ENCODE measurements at regions not wholly inside any gene's neighbourhood (a gene's known extent, or its start where the extent isn't known, plus 50 kb on each side); places are given as distances from the start of the nearest gene placed in this dataset.

GRCh38 chr5:38113456-38113855 lies 144.9 kb upstream of the EGFLAM start:
- no peaks in the 10 kb centered on the region for H3K27me3 ChIP-seq (ENCODE audit: control insufficient read depth in 3 of 3, insufficient read depth in 3 of 3, low read length in 2 of 3)
- 85 to 93% methylated on average over 5 of the region's 5 CpGs for WGBS, 2 donors
- TF ChIP-seq, protein P1, sequence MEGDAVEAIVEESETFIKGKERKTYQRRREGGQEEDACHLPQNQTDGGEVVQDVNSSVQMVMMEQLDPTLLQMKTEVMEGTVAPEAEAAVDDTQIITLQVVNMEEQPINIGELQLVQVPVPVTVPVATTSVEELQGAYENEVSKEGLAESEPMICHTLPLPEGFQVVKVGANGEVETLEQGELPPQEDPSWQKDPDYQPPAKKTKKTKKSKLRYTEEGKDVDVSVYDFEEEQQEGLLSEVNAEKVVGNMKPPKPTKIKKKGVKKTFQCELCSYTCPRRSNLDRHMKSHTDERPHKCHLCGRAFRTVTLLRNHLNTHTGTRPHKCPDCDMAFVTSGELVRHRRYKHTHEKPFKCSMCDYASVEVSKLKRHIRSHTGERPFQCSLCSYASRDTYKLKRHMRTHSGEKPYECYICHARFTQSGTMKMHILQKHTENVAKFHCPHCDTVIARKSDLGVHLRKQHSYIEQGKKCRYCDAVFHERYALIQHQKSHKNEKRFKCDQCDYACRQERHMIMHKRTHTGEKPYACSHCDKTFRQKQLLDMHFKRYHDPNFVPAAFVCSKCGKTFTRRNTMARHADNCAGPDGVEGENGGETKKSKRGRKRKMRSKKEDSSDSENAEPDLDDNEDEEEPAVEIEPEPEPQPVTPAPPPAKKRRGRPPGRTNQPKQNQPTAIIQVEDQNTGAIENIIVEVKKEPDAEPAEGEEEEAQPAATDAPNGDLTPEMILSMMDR (IDR thresholded peaks at IDR 0.05; ENCODE audit: control extremely low read depth, extremely low read depth) = no peak
- ATAC-seq (ENCODE audit: insufficient read depth, low FRiP score) (no peak), DNase-seq (no peak)
- peaks cover 0 to 10% (median 0%) of the 10 kb centered on the region in 5 donors for H3K4me1 ChIP-seq (ENCODE audit: control insufficient read depth in 5 of 5, insufficient read depth in 5 of 5, low read length in 5 of 5)
- peaks cover 0 to 4% (median 0%) of the 10 kb centered on the region in 4 donors for H3K9me3 ChIP-seq (ENCODE audit: control insufficient read depth in 4 of 4, insufficient read depth in 3 of 4, low read length in 3 of 4)
- no peak overlapping the region for H3K9ac ChIP-seq (ENCODE audit: insufficient read depth in 1 of 2, low read length in 2 of 2)
- no peak overlapping the region for H3K4me3 ChIP-seq
- H3K36me3 ChIP-seq (ENCODE audit: control insufficient read depth in 4 of 4, insufficient read depth in 4 of 4, low read length in 4 of 4) = no peaks in the 10 kb centered on the region
- H3K27ac ChIP-seq (ENCODE audit: low read depth in 1 of 2, low read length in 1 of 2) = no peak overlapping the region

DNA sequence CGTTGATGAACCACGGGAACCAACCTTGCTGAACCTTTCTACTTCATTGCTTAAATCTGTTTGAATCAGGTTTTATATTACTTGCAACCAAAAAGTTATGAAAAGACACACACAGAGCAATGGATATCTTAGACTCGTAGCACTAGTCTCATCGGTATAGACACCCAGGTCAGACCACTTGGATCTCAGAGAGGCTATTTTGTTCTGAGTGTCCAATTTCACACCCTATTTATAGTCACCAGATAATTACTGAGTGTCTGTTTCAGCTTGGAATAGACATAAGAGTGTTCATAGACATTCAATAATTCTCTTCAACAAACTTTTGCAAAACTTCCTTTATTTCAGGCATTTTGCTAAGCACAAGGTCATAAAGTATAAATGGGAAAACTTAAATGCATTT lies 145.4 kb upstream of the EGFLAM start:
- Histone ChIP-seq H3K4me1 (ENCODE audit: control insufficient read depth in 5 of 5, insufficient read depth in 5 of 5, low read length in 5 of 5) (peaks cover 0 to 10% (median 0%) of the 10 kb centered on the region in 5 donors), H3K4me3 (no peak overlapping the region), H3K27ac (ENCODE audit: low read depth in 1 of 2, low read length in 1 of 2) (no peak overlapping the region), H3K27me3 (ENCODE audit: control insufficient read depth in 3 of 3, insufficient read depth in 3 of 3, low read length in 2 of 3) (no peaks in the 10 kb centered on the region), H3K9ac (ENCODE audit: insufficient read depth in 1 of 2, low read length in 2 of 2) (no peak overlapping the region), H3K9me3 (ENCODE audit: control insufficient read depth in 4 of 4, insufficient read depth in 3 of 4, low read length in 3 of 4) (peaks cover 0 to 2% (median 0%) of the 10 kb centered on the region in 4 donors), H3K36me3 (ENCODE audit: control insufficient read depth in 4 of 4, insufficient read depth in 4 of 4, low read length in 4 of 4) (no peaks in the 10 kb centered on the region)
- 90 to 94% methylated on average over 4 of the region's 4 CpGs for WGBS, 2 donors
- TF ChIP-seq, protein P1 (IDR thresholded peaks at IDR 0.05; ENCODE audit: control extremely low read depth, extremely low read depth) = no peak
- ATAC-seq (ENCODE audit: insufficient read depth, low FRiP score) = no peak
- no peak for DNase-seq

DNA sequence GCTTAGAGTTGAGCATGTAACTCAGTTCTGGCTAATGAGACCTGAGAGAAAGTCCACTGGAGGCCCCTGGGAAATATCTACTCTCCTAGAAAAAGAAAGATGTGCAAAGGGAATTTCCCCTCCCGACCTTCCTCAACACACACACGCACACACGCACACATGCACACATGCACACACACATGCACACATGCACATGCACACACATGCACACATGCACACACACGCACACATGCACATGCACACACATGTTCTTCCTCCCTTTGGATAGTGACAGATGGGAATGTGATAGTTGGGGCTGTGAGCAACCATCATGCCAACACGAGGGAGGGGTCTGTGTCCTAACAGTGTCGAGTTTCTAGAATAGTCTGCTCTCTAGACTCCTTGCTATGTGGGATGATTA lies 148.2 kb upstream of the EGFLAM start:
- WGBS, 2 donors = 88 to 91% methylated on average over 6 of the region's 6 CpGs
- ATAC-seq (ENCODE audit: insufficient read depth, low FRiP score) (no peak), DNase-seq (no peak)
- TF ChIP-seq, protein P1 (IDR thresholded peaks at IDR 0.05; ENCODE audit: control extremely low read depth, extremely low read depth) = no peak
- Histone ChIP-seq H3K9me3 (ENCODE audit: control insufficient read depth in 4 of 4, insufficient read depth in 3 of 4, low read length in 3 of 4) (peaks cover 0 to 2% (median 0%) of the 10 kb centered on the region in 4 donors), H3K4me1 (ENCODE audit: control insufficient read depth in 5 of 5, insufficient read depth in 5 of 5, low read length in 5 of 5) (peaks cover 0 to 10% (median 0%) of the 10 kb centered on the region in 5 donors), H3K27ac (ENCODE audit: low read depth in 1 of 2, low read length in 1 of 2) (no peak overlapping the region), H3K36me3 (ENCODE audit: control insufficient read depth in 4 of 4, insufficient read depth in 4 of 4, low read length in 4 of 4) (no peaks in the 10 kb centered on the region), H3K9ac (ENCODE audit: insufficient read depth in 1 of 2, low read length in 2 of 2) (no peak overlapping the region), H3K27me3 (ENCODE audit: control insufficient read depth in 3 of 3, insufficient read depth in 3 of 3, low read length in 2 of 3) (no peaks in the 10 kb centered on the region), H3K4me3 (no peak overlapping the region)

DNA sequence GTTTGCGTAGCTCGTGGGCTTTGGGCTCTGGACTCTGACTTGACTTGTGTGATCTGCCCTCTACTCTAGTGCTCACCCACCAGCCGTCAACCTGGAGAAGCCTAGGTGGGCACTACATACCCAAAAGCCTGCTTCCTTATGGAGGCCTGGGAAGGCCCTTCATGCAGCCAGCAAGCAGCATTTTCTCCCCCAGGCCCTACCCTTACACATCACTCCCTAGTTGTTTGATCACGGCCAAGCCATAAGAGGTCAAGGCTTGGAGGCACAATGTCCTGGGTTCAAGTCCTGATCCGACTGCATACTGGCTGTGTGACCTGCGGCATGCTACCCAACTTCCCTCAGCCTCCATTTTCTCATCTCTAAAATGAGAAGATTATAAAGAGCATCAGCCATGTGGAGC lies 151.3 kb upstream of the EGFLAM start:
- WGBS, 2 donors = 87 to 94% methylated on average over 6 of the region's 6 CpGs
- Histone ChIP-seq H3K27ac (ENCODE audit: low read depth in 1 of 2, low read length in 1 of 2) (no peak overlapping the region), H3K9ac (ENCODE audit: insufficient read depth in 1 of 2, low read length in 2 of 2) (no peak overlapping the region), H3K9me3 (ENCODE audit: control insufficient read depth in 4 of 4, insufficient read depth in 3 of 4, low read length in 3 of 4) (peaks cover 0 to 2% (median 0%) of the 10 kb centered on the region in 4 donors), H3K27me3 (ENCODE audit: control insufficient read depth in 3 of 3, insufficient read depth in 3 of 3, low read length in 2 of 3) (no peaks in the 10 kb centered on the region), H3K4me1 (ENCODE audit: control insufficient read depth in 5 of 5, insufficient read depth in 5 of 5, low read length in 5 of 5) (no peaks in the 10 kb centered on the region), H3K4me3 (no peak overlapping the region), H3K36me3 (ENCODE audit: control insufficient read depth in 4 of 4, insufficient read depth in 4 of 4, low read length in 4 of 4) (no peaks in the 10 kb centered on the region)
- DNase-seq = no peak
- no peak for ATAC-seq (ENCODE audit: insufficient read depth, low FRiP score)
- TF ChIP-seq, protein P1 (IDR thresholded peaks at IDR 0.05; ENCODE audit: control extremely low read depth, extremely low read depth) = no peak
